ENCODE measurements at regions not wholly inside any gene's neighbourhood (a gene's known extent, or its start where the extent isn't known, plus 50 kb on each side); places are given as distances from the start of the nearest gene placed in this dataset.
"Not testable (repeated sequence)": the region's sequence is repeated elsewhere in the genome, so short reads cannot be mapped to it uniquely, and the experiment has no call there.

DNA sequence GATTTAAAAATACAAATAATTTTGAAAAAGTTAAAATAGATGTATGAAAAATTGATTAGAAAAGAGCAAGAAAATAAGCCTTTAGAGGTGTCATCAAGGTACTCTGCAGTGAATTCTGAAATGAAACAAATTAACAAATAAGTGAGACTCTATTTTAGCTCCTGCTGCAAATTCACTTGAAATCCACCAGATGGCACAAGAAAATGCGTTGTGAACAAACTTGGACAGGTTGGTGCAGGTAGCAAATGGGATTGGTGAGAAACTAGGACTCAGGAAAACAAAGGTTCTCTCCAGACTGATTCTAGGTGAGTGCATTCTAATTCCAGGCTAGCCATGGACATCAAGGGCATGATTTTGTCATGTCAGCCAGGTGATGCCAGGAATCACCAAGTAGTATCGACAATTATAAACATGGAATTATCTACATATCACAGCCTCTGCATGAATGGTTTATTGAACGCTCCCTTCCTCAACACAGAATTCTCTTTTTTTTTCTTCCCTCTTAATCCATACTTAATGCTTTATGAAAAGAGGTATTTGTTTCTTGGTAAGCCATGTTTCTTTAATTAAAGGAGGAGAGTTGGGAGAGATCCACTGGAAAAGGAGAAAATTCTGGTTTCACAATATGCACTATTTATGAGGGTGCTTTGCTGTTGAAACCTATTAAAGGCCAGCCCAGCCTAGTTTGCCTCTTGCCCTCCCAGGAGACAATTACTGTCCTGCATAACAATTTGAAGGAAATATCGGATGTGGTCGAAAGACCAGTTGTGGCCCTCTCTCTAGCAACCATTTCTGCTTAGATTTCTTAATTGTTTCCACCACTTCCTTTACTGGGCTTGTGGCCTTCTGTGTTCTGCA lies 118.1 kb downstream of the ZNF365 start:
- H3K4me3 ChIP-seq (ENCODE audit: low read depth, low read length), result no peak overlapping the region
- TF ChIP-seq, protein P1, sequence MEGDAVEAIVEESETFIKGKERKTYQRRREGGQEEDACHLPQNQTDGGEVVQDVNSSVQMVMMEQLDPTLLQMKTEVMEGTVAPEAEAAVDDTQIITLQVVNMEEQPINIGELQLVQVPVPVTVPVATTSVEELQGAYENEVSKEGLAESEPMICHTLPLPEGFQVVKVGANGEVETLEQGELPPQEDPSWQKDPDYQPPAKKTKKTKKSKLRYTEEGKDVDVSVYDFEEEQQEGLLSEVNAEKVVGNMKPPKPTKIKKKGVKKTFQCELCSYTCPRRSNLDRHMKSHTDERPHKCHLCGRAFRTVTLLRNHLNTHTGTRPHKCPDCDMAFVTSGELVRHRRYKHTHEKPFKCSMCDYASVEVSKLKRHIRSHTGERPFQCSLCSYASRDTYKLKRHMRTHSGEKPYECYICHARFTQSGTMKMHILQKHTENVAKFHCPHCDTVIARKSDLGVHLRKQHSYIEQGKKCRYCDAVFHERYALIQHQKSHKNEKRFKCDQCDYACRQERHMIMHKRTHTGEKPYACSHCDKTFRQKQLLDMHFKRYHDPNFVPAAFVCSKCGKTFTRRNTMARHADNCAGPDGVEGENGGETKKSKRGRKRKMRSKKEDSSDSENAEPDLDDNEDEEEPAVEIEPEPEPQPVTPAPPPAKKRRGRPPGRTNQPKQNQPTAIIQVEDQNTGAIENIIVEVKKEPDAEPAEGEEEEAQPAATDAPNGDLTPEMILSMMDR (IDR thresholded peaks at IDR 0.05; ENCODE audit: low read depth, low read length), result no peak

DNA sequence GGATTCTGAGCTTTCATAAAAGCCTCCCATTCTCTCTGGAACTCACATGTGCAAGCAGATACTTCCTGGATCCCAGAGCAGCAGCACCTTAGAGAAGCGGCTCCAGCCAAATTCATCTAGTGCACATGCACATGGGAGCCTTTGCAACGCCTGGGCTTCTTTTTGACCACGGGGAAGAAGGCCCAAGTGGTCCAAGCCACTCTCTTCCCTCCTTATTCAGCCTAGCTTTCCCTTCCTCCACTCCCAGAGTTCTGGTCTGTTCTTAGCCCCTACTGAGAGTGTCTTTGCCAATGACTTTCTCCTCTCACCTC lies 118.7 kb downstream of the ZNF365 start:
- TF ChIP-seq, protein P1 (IDR thresholded peaks at IDR 0.05; ENCODE audit: low read depth, low read length), result no peak

DNA sequence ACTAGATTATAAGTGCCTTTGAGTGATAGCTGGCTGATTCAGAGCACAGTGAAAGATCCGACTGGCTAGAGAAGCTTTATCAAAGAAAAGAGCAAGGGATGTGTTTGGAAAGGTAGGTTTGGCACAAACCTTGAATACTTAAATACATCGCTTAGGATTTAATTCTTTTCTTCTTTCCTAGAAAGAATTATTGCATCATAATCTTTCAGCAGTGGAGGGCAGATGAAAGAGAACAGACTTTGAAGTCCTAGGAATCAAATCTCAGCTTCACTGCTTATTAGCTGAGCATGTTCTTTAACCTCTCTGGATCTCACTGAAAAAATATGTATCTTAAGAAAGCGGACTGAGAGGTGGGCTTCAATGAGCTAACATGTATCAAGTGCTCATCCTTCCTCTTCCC lies 122.8 kb downstream of the ZNF365 start:
- no peak overlapping the region for H3K4me3 ChIP-seq (ENCODE audit: low read depth, low read length)
- TF ChIP-seq, protein P1 (IDR thresholded peaks at IDR 0.05; ENCODE audit: low read depth, low read length), result no peak

More for the DNA sequence above, 118.7 kb downstream of the ZNF365 start:
- no peak overlapping the region for H3K4me3 ChIP-seq (ENCODE audit: low read depth, low read length)

DNA sequence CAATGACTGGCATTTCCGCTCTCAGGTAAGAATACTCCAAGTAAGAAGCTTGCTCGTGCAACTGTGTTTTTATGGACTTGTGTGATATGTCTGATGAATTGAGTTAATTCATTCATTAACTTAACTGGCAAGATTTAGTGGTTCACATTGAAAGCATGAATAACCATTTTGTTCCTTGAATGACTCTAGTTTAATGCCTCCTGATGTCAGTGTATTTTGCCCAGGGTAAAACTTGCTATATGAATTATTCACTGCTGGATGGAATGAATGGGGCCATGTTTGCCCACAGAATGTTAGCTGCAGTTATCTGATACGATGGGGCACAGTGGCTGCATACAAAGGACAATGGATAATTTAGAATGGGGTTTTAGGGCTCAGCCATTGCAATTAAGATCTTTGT lies 124.1 kb downstream of the ZNF365 start:
- TF ChIP-seq, protein P1 (IDR thresholded peaks at IDR 0.05; ENCODE audit: low read depth, low read length), result no peak
- H3K4me3 ChIP-seq (ENCODE audit: low read depth, low read length), result no peak overlapping the region

DNA sequence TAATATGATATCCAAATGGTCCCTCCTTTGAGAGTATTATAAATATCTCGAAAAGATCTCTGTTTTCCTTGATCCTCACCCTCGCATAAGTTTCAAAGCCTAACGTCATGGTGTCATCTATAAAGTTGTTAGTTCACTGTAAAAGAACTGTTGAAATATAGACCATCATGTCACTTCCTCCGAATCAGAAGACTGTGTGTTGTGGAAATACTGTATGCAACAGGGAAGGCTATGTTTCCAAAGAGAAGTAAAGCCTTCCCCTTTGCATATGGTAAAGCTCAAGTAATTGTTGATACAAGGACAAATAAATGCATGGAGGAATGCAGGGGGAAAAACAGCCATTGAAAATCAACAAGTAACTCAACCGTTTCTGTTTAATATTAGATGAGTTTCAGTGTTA lies 125.9 kb downstream of the ZNF365 start:
- H3K4me3 ChIP-seq (ENCODE audit: low read depth, low read length), result not testable (repeated sequence)

DNA sequence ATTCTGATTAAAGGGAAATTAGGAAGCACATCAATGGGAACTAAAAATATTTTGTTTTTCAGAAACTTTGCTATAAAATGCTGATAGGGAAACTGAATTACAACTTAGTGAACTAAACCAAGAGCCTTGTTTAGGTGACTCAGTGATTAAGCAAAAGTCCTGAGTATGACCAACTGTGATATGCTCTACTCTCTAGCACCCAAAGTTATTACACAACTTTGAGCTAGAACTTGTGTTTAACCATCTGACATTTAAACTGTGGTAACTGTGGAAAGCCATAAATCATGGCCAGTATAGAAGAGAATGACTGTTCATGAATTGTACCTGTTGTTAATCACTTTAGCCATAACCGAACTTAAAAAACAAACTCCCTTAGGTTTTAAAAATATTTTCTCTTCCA lies 127.4 kb downstream of the ZNF365 start:
- TF ChIP-seq, protein P1 (IDR thresholded peaks at IDR 0.05; ENCODE audit: low read depth, low read length), result no peak

DNA sequence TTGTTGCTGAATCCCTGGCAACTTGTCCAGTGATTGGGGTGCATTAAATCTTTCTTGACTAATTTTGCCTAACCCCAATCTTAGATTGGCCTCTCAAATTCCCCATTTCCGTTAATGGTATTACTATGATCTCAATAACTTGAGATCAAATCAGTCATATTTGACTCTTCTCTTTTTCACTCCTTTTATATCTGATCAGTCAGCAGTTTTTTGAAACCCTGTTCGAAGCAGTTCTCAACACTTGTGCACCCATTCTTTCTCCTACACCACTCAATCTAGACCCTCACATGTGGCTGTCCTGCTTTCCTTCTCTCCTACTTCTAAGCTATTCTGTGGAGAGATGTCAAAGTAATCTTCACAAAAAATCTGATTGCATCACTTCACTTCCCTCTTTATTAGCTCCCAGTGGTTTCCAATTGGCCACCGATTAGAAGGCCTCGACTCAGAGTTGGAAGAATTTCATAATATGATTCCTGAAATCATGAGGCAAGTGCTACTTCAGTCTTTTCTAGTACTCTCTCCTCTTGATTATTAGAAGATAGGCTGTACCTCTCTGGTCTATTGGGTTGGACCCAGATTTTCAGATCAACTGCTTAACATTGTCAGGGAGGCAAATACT lies 128.9 kb downstream of the ZNF365 start:
- TF ChIP-seq, protein P1 (IDR thresholded peaks at IDR 0.05; ENCODE audit: low read depth, low read length), result no peak
- H3K4me3 ChIP-seq (ENCODE audit: low read depth, low read length), result no peak overlapping the region

More for the DNA sequence above, 127.4 kb downstream of the ZNF365 start:
- H3K4me3 ChIP-seq (ENCODE audit: low read depth, low read length), result no peak overlapping the region

Measured in WI38 (cell line).